GM21447 (cell line): ENCODE measurements at regions not wholly inside any gene's neighbourhood (a gene's known extent, or its start where the extent isn't known, plus 50 kb on each side); places are given as distances from the start of the nearest gene placed in this dataset.

Experiments
- ATAC-seq: cut with Tn5 transposase; IDR thresholded peaks from one replicate; pipeline ENCODE4 v1.9.1; 2021; ENCODE audit not compliant: unreplicated experiment

GRCh38 chr2:147560810-147561535 is 283.9 kb upstream of the ACVR2A start:
- no peak for ATAC-seq

- no peak for ATAC-seq
Measured at GRCh38 chr2:147559070-147559725, 285.6 kb upstream of the ACVR2A start.

- ATAC-seq = no peak
Measured at GRCh38 chr2:147558620-147559019, 286.2 kb upstream of the ACVR2A start.

GRCh38 chr2:147554521-147555107 is 290.2 kb upstream of the ACVR2A start:
- ATAC-seq = no peak

GRCh38 chr2:147553775-147554271 is 291.0 kb upstream of the ACVR2A start:
- no peak for ATAC-seq

GRCh38 chr2:147550995-147551731 is 293.7 kb upstream of the ACVR2A start:
- no peak for ATAC-seq

GRCh38 chr2:147549054-147549453 is 295.8 kb upstream of the ACVR2A start:
- ATAC-seq = no peak

- no peak for ATAC-seq
Measured at GRCh38 chr2:147548451-147548850, 296.4 kb upstream of the ACVR2A start.

GRCh38 chr2:147547440-147547839 is 297.4 kb upstream of the ACVR2A start:
- ATAC-seq = no peak

- ATAC-seq = no peak
Measured at GRCh38 chr2:147546109-147546508, 298.7 kb upstream of the ACVR2A start.

GRCh38 chr2:147543056-147543455 is 301.8 kb upstream of the ACVR2A start:
- ATAC-seq = no peak

- ATAC-seq = no peak
Measured at GRCh38 chr2:147542351-147542750, 302.5 kb upstream of the ACVR2A start.

- no peak for ATAC-seq
Measured at GRCh38 chr2:147541314-147541713, 303.5 kb upstream of the ACVR2A start.

GRCh38 chr2:147538821-147539220 is 306.0 kb upstream of the ACVR2A start:
- no peak for ATAC-seq

GRCh38 chr2:147538088-147538487 is 306.7 kb upstream of the ACVR2A start:
- ATAC-seq = no peak

GRCh38 chr2:147531269-147531668 is 313.6 kb upstream of the ACVR2A start:
- no peak for ATAC-seq

- no peak for ATAC-seq
Measured at GRCh38 chr2:147530033-147530432, 314.8 kb upstream of the ACVR2A start.

- ATAC-seq = no peak
Measured at GRCh38 chr2:147525819-147526489, 318.9 kb upstream of the ACVR2A start.

- no peak for ATAC-seq
Measured at GRCh38 chr2:147524912-147525311, 319.9 kb upstream of the ACVR2A start.

GRCh38 chr2:147523415-147523814 is 321.4 kb upstream of the ACVR2A start:
- no peak for ATAC-seq

GRCh38 chr2:147521936-147522335 is 322.9 kb upstream of the ACVR2A start:
- no peak for ATAC-seq
